Heart right ventricle (tissue), 16 donors: ENCODE measurements at regions not wholly inside any gene's neighbourhood (a gene's known extent, or its start where the extent isn't known, plus 50 kb on each side); places are given as distances from the start of the nearest gene placed in this dataset.

ENCODE experiments used
- ATAC-seq, 8 donors: fragments of 200-7000 bp; cut with Tn5 transposase; one replicate each; pipeline ENCODE4 v1.9.1; 2020; ENCODE audit warnings: mild to moderate bottlenecking in 8 of 8, moderate library complexity in 8 of 8, moderate number of reproducible peaks in 1 of 8
- DNase-seq, 2 donors: peaks; one replicate each; pipeline ENCODE4 v3.0.0-alpha.2; 2020
- H3K27ac ChIP-seq, 10 donors: fragments of 200-600 bp; sonication (generic) in 2 of 10; one replicate each; pipeline versions ENCODE4 v1.5.0 to v1.8.0; 2020 to 2022; ENCODE audit warnings: mild to moderate bottlenecking in 3 of 10
- H3K27me3 ChIP-seq, 7 donors: fragments of 200-600 bp; one replicate each; pipeline ENCODE4 v1.8.0; 2021 to 2022; ENCODE audit warnings: mild to moderate bottlenecking in 2 of 7
- H3K36me3 ChIP-seq, 9 donors: fragments of 200-600 bp; sonication (generic) in 1 of 9; one replicate each; pipeline versions ENCODE4 v1.5.0 to v1.8.0; 2020 to 2022; ENCODE audit warnings: mild to moderate bottlenecking in 2 of 9
- H3K4me1 ChIP-seq, 9 donors: fragments of 200-600 bp; sonication (generic) in 1 of 9; one replicate each; pipeline versions ENCODE4 v1.5.0 to v1.8.0; 2020 to 2022; ENCODE audit warnings: mild to moderate bottlenecking in 4 of 9
- H3K4me3 ChIP-seq, 10 donors: fragments of 200-600 bp; sonication (generic) in 2 of 10; one replicate each; pipeline versions ENCODE4 v1.5.0 to v1.8.0; 2020 to 2022; ENCODE audit warnings: mild to moderate bottlenecking in 7 of 10, moderate library complexity in 2 of 10
- H3K9me3 ChIP-seq, 11 donors: fragments of 200-600 bp in 10 of 11; sonication (generic) in 2 of 11; one replicate each; pipeline versions ENCODE4 v1.5.0 to v1.8.0; 2013 to 2022; ENCODE audit warnings: mild to moderate bottlenecking in 2 of 11, control low read depth in 1 of 11, moderate library complexity in 1 of 11
- CTCF ChIP-seq, 9 donors: fragments of 200-600 bp; sonication (generic) in 2 of 9; IDR thresholded peaks; one replicate each; pipeline versions ENCODE4 v1.5.0 to v1.8.0; 2021 to 2022; ENCODE audit warnings: antibody characterized with exemption in 9 of 9, mild to moderate bottlenecking in 5 of 9, moderate library complexity in 1 of 9
- WGBS, 2 donors: extraction: QIAGEN DNeasy Blood & Tissue Kit; methylation state at CpG; one replicate each; pipeline ENCODE4 v1.1.7; 2013; ENCODE audit warnings: inconsistent platforms in 1 of 2; 5-methylcytosine and 5-hydroxymethylcytosine counted together
- intact Hi-C, 10 donors: fragments of 100-400 bp; cut with DNase I; formaldehyde crosslinking; loops; one replicate each; pipeline versions ENCODE4 v1.11.1 to v1.14.2; 2022
- donor health status: Arrhythmogenic right ventricular cardiomyopathy.
- donor health status: ischemic (EF 13 %, LVEDD 7.1; RV severe dilation, severe dysfunction).
- donor health status: healthy with polysubstance abuse.
- donor health status: DM: no; HTN: yes; CAD: no.
- donor health status: DM: no; HTN: no; CAD: no.
- donor health status: ischemic (EF 25% LVEDD 6.9; RV normal size, moderate dysfunction).
- donor health status: ischemic (EF 25% LVEDD 5.7; RV mildly dilated, moderate dysfunction).
- donor health status: healthy.
- donor health status: DM: yes; HTN: yes; CAD: no.
- donor health status: Ischemic cardiomyopathy.
- donor health status: ischemic (EF 35%, LVEDD 5.7; RV mildly dilated, moderate dysfunction).
- donor health status: nonischemic (EF 11% LVEDD 7.7; RV severe dilation, severe dysfunction).
- donor health status: DM: yes; HTN: yes; CAD: no.
- donor health status: PGD.
- donor health status: ischemic (EF 29% LVEDD 5.4; RV normal size, mild dysfunction).
- donor health status: nonischemic (EF 23%, LVEDD 6.1; RV moderate dilation, normal function).

- ATAC-seq (no peak), DNase-seq (no peak)
- TF ChIP-seq CTCF (IDR thresholded peaks at IDR 0.05): no peak
- intact Hi-C loops: no loop called here
- Histone ChIP-seq H3K4me1 (peaks cover 0 to 27% (median 14%) of the 10 kb centered on the region in 9 donors), H3K27ac (peak overlapping the region in 4 of 10 donors; percentile 26 to 52 (median 38)), H3K36me3 (no peaks in the 10 kb centered on the region), H3K9me3 (no peaks in the 10 kb centered on the region), H3K27me3 (no peaks in the 10 kb centered on the region), H3K4me3 (peak overlapping the region in 1 of 10 donors; percentile 9)
- WGBS, 2 donors: 44 to 52% methylated on average over 3 of the region's 3 CpGs
These were observed 75.9 kb upstream of the ZDHHC17 start for GRCh38 chr12:76687981-76688380.

GRCh38 chr12:76688631-76689030 lies 75.3 kb upstream of the ZDHHC17 start:
- Histone ChIP-seq H3K9me3 (no peaks in the 10 kb centered on the region), H3K4me1 (peaks cover 0 to 27% (median 14%) of the 10 kb centered on the region in 9 donors), H3K4me3 (no peak overlapping the region), H3K27me3 (no peaks in the 10 kb centered on the region), H3K36me3 (no peaks in the 10 kb centered on the region), H3K27ac (peak overlapping the region in 1 of 10 donors; percentile 52)
- 90 to 93% methylated on average over 2 of the region's 2 CpGs for WGBS, 2 donors
- TF ChIP-seq CTCF (IDR thresholded peaks at IDR 0.05): peak in 3 of 9 donors; percentile 12 to 32 (median 29)
- ATAC-seq (no peak), DNase-seq (no peak)
- intact Hi-C loops: no loop called here

- Histone ChIP-seq H3K4me1 (peaks cover 0 to 15% (median 0%) of the 10 kb centered on the region in 9 donors), H3K4me3 (no peak overlapping the region), H3K36me3 (no peaks in the 10 kb centered on the region), H3K9me3 (no peaks in the 10 kb centered on the region), H3K27ac (no peak overlapping the region), H3K27me3 (no peaks in the 10 kb centered on the region)
- 81 to 84% methylated on average over 6 of the region's 6 CpGs for WGBS, 2 donors
- ATAC-seq (no peak), DNase-seq (no peak)
- TF ChIP-seq CTCF (IDR thresholded peaks at IDR 0.05): no peak
- intact Hi-C loops: no loop called here
These were observed 72.8 kb upstream of the ZDHHC17 start for GRCh38 chr12:76690921-76691700.

GRCh38 chr12:76692846-76693245 lies 71.1 kb upstream of the ZDHHC17 start:
- H3K27ac ChIP-seq: no peak overlapping the region
- H3K9me3 ChIP-seq: no peaks in the 10 kb centered on the region
- no peak for ATAC-seq
- DNase-seq: no peak
- no peak overlapping the region for H3K4me3 ChIP-seq
- no peaks in the 10 kb centered on the region for H3K27me3 ChIP-seq
- intact Hi-C loops: no loop called here
- no peak for TF ChIP-seq CTCF (IDR thresholded peaks at IDR 0.05)
- peaks cover 0 to 8% (median 0%) of the 10 kb centered on the region in 9 donors for H3K4me1 ChIP-seq
- 72 to 84% methylated on average over 3 of the region's 3 CpGs for WGBS, 2 donors
- no peaks in the 10 kb centered on the region for H3K36me3 ChIP-seq
